Skeletal muscle cell (primary cell): ENCODE measurements at regions not wholly inside any gene's neighbourhood (a gene's known extent, or its start where the extent isn't known, plus 50 kb on each side); places are given as distances from the start of the nearest gene placed in this dataset.
"Not testable (repeated sequence)": the region's sequence is repeated elsewhere in the genome, so short reads cannot be mapped to it uniquely, and the experiment has no call there.

ENCODE experiments used
- DNase-seq: peaks from one replicate; pipeline ENCODE4 v3.0.0-alpha.2; 2010; ENCODE audit warnings: low read depth
- H3K4me3 ChIP-seq: 2 replicates; pipeline ENCODE4 v1.5.1; 2011; ENCODE audit warnings: low read depth, mild to moderate bottlenecking, control low read depth, low read length, moderate library complexity

DNA sequence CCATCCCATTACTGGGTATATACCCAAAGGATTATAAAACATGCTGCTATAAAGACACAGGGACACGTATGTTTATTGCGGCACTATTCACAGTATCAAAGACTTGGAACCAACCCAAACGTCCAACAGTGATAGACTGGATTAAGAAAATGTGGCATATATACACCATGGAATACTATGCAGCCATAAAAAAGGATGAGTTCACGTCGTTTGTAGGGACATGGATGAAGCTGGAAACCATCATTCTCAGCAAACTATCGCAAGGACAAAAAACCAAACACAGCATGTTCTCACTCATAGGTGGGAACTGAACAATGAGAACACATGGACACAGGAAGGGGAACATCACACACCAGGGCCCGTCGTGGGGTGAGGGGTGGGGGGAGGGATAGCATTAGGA, 106.1 kb downstream of the CHD1L start:
- DNase-seq, H3K4me3 ChIP-seq: not testable (repeated sequence)

DNA sequence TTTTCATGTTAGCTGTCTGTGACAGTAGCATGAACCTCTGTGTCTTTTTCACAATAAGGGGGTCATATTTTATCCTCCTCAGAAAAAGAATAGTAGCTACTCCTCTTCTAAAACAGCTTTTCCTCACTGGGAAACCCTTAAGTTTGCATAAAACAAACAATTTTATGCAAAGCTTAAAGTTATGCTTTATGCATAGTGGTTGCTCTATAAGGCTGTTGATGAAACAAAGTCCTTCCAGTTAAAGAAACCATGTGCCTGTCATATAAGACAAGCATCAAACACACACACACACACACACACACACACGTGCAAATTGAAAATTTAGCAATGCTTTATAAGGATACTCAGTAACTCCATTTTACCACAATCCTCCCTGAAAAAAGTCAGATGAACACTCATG, 107.0 kb downstream of the CHD1L start:
- no peak for DNase-seq
- no peak overlapping the region for H3K4me3 ChIP-seq

GRCh38 chr1:147351140-147351835, 108.8 kb downstream of the CHD1L start:
- no peak overlapping the region for H3K4me3 ChIP-seq
- no peak for DNase-seq

- H3K4me3 ChIP-seq: no peak overlapping the region
- no peak for DNase-seq
Measured at GRCh38 chr1:147377263-147378246, 135.1 kb downstream of the CHD1L start.

DNA sequence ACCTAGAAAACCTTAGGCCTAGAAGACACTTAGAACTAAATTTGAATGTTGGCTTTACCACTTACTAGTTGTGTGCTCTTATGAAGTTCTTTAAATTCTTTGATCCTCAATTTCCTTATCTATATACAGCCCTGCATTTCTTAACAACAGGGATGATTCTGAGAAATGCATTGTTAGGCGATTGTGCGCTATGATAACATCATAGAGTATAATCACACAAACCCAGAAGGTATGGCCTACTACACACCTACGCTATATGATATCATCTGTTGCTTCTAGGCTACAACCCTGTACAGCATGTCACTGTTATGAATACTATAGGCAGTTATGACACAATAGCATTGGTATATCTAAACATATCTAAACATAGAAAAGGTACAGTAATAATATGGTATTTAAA, 137.4 kb downstream of the CHD1L start:
- H3K4me3 ChIP-seq: no peak overlapping the region
- no peak for DNase-seq

DNA sequence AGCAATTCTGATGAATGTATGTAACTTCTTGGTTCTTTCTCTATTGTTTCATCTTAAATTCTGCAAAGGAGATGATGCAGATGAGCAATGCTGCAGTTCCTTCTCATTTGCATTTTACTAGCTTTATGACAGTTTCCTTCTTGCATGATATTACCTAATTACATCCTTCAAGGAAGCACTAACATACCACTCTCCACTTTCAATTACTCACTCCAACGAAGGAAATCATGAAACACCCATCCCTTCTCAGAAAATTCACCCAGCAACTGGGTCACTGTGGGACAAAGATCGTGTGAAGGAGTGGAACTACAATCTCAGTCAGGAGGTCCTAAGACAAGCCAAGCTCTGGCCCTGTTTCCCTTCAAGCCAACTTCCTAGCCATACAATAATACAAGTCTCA, 142.3 kb downstream of the CHD1L start:
- DNase-seq: no peak
- no peak overlapping the region for H3K4me3 ChIP-seq

DNA sequence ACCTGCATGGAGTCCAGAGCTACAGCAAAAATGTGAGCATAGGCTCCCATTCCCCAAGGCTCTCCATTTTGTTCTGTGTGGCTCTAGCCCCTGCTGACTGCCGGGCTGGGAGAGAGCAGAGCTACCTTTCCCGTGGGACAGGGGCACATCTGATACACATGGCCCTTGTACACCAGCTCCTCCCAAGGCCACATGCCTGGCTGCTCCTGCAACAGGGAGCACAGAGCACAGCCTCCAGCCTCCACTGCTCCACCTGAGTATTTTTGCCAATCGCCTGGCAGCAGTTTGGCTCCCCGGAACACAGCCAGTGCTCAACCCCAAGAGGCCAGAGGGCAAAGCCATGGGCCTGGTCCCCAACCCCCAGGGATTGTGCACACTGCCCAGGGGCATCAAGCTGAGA, 146.5 kb downstream of the CHD1L start:
- no peak for DNase-seq
- no peak overlapping the region for H3K4me3 ChIP-seq

GRCh38 chr1:147389532-147390184, 147.2 kb downstream of the CHD1L start:
- DNase-seq: peak; percentile 11
- no peak overlapping the region for H3K4me3 ChIP-seq

GRCh38 chr1:147390185-147390542, 147.7 kb downstream of the CHD1L start:
- no peak overlapping the region for H3K4me3 ChIP-seq

DNA sequence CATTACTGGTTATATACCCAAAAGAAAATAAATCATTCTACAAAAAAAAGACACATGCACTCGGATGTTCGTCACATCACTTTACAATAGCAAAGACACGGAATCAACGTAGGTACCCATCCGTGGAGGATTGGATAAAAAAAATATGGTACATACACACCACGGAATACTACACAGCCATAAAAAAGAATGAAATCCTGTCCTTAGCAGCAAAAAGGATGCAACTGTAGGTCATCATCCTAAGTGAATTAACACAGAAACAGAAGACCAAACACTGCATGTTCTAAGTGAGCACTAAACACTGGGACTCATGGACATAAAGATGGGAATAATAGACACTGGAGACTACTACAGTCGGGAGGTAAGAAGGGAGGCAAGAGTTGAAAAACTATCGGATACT, 148.6 kb downstream of the CHD1L start:
- no peak for DNase-seq
- H3K4me3 ChIP-seq: no peak overlapping the region

More at GRCh38 chr1:147390185-147390542, 147.7 kb downstream of the CHD1L start:
- DNase-seq: no peak

GRCh38 chr1:147402326-147403045, 138.8 kb upstream of the BCL9 start:
- not testable (repeated sequence) for DNase-seq, H3K4me3 ChIP-seq

DNA sequence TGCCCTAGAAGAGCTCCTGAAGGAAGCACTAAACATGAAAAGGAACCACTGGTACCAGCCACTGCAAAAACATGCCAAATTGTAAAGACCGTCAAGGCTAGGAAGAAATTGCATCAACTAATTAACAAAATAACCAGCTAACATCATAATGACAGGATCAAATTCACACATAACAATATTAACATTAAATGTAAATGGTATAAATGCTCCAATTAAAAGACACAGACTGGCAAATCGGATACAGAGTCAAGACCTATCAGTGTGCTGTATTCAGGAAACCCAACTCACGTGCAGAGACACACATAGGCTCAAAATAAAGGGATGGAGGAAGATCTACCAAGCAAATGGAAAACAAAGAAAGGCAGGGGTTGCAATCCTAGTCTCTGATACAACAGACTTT, 137.0 kb upstream of the BCL9 start:
- not testable (repeated sequence) for DNase-seq, H3K4me3 ChIP-seq

DNA sequence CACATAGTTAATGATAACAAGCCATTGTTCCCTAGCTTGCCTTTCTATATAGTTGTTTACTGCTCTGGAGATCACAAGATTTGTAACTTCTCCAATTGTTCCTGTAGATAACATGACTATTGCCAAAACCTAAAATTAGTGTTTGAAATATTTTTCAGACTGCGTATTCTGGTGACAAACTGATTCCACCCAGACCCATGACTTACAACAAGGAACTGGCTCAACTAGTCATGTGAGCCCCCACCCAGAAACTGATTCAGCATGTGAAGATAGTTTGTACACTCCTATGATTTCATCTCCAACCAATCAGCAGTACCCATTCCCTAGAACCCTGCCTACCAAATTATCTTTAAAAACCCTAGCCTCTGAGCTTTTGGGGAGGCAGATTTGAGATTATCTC, 131.4 kb upstream of the BCL9 start:
- H3K4me3 ChIP-seq: no peak overlapping the region
- DNase-seq: no peak

DNA sequence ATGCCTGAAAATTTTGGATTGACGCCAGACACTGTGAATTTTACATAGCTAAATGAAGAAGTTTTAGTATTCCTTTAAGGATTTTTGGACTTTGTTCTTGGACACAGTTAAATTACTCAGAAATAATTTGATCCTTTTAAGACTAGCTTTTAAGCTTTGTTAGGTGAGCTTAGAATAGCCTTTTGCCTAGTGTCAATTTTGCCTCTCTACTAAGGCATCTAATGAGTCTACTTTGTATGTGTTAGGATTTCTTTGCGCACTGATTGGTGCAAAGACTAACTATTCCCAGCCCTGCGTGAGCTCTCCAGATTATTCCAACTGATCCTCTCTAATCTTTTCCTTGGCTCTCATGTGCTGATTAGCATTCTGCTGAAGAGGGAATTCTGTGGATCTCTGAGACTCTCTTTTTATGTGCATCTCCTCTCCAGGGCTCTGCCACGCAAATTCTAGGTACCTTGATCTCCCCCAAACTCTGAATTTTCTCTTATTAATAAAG, 128.1 kb upstream of the BCL9 start:
- DNase-seq: no peak

DNA sequence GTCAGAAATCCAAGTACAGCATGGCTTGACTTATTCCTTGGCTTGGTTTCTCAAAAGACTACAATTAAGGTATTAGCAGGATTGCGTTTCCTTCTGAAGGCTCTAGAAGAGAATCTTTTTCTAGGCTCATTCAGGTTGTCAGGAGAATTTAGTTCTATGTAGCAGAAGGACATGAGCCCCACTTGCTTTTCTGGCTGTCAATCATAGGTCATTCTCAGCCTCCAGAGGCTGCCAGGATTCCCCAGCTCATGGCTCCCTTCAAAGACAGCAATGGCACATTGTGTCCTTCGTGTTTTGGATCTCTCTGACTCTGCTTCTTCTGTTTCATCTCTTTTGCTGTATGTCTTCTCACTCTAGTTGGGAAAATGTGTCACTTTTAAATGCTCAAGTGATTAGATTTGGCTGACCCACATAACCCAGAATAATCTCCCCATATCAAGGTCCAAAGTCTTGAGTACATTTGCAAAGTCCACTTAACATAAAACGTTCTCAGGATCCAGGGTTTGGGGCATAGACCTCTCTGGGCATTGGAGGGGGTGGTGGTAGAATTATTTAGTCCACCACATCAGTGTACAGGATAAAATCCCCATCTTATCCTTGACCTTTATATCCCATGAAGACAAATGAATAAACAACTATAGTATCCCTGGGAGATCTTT, 126.7 kb upstream of the BCL9 start:
- H3K4me3 ChIP-seq: no peak overlapping the region
- DNase-seq: no peak

More for the DNA sequence above, 128.1 kb upstream of the BCL9 start:
- no peak overlapping the region for H3K4me3 ChIP-seq

DNA sequence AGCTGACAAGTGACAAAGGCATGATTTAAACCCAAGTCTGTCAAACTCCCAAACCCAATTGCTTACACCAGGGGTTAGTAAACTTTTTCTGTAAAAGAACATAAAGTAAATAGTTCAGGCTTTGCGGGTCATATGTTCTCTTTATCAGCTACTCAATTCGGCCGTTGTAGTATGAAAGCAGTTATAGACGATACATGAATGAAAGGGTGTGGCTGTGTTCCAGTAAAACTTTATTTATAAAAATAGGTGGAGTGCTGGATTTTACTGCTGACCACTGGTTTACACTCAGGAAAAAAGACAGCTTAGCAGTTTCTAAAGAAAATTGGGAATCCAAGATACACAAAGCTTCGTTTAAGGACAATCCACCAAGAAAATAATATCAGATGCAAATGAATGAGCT, 124.3 kb upstream of the BCL9 start:
- no peak overlapping the region for H3K4me3 ChIP-seq
- no peak for DNase-seq

GRCh38 chr1:147423100-147423827, 118.0 kb upstream of the BCL9 start:
- not testable (repeated sequence) for H3K4me3 ChIP-seq, DNase-seq

GRCh38 chr1:147434921-147435320, 106.4 kb upstream of the BCL9 start:
- no peak overlapping the region for H3K4me3 ChIP-seq
- no peak for DNase-seq
